HG03558 (cell line): ENCODE measurements at regions not wholly inside any gene's neighbourhood (a gene's known extent, or its start where the extent isn't known, plus 50 kb on each side); places are given as distances from the start of the nearest gene placed in this dataset.

ENCODE experiments used
- ATAC-seq: cut with Tn5 transposase; IDR thresholded peaks from one replicate; pipeline ENCODE4 v1.9.1; 2021; ENCODE audit warnings: moderate number of reproducible peaks; ENCODE audit not compliant: unreplicated experiment; ENCODE audit errors: extremely low read depth

DNA sequence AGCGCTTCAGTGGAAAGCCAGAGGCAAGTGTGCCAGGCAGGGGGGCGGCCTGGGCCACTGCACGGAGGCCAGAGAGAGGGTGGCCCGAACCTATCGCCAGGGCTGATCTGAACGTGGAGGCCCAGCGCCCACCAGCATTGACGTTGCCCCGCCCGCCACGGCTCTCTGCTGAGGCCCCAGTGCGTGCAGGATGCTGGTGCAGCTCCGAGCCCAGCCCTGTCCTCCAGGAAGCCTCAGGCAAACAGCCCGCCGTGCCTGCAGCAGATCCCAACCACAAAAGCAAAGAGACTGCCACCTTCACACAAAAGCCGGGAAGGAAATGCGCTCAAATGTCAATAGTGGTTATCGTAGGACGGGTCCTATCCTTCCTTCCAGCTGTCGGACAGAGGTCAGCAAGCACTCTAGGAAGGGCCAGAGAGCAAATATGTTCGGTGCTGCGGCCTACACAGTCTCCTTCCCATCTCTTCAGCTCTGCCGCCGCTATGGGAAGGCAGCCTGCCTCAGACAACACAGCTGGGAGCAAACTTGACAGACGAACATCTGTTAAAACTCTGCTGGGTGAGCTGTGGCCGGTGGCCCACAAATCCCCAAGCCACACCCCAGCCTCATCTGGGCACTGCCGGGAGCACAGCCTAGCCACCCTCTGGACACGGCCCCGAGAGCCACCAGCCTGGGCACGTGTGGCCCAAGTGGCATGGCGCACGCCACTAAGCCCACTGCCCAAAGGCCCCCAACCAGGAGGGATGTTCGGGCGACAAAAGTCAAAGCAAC, 146.2 kb downstream of the CRYBB2 start:
- no peak for ATAC-seq

DNA sequence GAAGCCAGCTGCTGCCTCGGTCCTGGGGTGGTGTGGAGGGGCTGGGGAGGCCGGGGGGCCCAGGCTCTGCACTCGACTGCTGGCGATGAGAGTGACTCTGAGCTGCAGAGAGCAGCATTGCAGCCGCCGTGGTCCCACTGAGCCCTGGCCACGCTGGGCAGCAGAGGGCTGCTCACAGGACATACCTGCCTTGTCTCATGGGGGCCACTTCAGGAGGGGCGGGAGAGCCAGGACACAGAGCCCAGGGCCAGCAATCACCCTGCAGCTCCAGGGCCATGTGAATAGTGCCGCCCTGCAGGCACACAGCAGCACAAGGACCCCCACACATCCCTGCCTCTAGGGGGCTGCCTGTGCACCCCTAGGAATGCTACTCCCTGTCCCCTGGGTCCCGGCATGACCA, 147.0 kb downstream of the CRYBB2 start:
- ATAC-seq: no peak

- ATAC-seq: no peak
These were observed 147.5 kb downstream of the CRYBB2 start for GRCh38 chr22:25366876-25367466.

- no peak for ATAC-seq
These were observed 148.3 kb downstream of the CRYBB2 start for GRCh38 chr22:25367756-25368155.

- no peak for ATAC-seq
These were observed 148.8 kb downstream of the CRYBB2 start for GRCh38 chr22:25368271-25368670.

DNA sequence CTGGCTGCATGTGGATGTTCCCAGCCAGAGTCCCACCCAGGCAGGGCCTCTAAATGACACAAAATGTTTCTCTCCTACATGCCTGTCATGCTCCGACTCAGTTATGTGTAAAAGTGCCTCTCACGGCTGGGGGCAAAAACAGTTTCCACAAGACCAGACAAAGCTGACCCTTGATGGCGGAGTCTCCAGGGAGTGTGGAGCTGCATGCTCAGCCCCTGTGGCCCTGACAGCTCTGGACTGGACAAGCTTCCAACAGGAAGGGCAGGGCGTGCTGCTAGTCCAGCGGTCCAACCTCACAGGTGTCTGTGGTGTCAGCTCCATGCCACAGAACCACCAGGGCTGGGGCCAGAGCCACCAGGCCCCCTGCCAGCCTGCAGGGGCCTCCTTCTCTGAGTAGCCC, 149.6 kb downstream of the CRYBB2 start:
- ATAC-seq: no peak

GRCh38 chr22:25370322-25370721, 150.9 kb downstream of the CRYBB2 start:
- no peak for ATAC-seq

DNA sequence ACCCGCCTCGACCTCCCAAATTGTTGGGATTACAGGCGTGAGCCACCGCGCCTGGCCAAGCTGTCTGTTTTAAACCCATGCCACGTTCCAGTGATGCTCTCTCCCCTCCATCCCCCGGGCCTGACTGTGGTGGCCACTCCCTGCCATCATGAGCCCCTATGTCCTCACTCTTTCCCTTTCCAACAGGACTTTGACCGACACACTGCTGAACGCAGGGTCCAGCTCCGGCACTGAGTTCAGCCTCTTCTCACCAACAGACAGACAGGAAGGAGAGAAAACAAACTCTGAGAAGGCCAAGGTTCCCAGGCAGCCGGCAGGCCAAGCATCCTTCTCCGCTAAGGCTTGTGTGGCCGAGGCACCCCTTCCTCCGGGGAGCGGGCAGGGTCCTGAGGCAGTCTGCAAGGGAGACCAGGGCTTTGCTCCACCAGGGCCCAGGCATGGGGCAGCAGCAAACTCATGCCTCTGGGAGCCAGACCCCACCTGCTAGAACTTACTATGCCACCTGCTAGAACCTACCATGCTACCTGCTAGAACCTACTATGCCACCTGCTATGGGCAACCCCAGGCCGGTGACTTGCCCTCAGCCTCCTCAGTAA, 152.7 kb downstream of the CRYBB2 start:
- no peak for ATAC-seq

- no peak for ATAC-seq
These were observed 154.5 kb downstream of the CRYBB2 start for GRCh38 chr22:25373961-25374360.

DNA sequence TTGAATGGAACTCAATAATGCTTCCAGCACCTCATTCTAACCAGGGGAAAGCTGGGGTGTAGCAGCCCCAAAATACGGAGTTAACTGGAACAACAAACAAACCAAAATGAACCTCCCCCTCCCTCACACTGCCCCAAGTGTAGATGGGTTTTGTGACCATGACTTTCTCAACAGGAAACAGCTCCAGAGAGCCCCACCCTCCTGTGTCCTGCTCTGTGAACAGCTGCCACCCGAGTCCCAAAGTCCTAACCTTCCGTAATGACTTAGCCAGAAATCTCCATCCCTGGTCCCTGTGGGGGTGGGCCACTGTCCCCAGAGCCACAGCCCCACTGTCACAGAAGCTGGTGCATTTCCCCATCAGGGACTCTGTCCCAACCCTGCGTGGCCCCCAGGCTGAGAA, 155.4 kb downstream of the CRYBB2 start:
- no peak for ATAC-seq

DNA sequence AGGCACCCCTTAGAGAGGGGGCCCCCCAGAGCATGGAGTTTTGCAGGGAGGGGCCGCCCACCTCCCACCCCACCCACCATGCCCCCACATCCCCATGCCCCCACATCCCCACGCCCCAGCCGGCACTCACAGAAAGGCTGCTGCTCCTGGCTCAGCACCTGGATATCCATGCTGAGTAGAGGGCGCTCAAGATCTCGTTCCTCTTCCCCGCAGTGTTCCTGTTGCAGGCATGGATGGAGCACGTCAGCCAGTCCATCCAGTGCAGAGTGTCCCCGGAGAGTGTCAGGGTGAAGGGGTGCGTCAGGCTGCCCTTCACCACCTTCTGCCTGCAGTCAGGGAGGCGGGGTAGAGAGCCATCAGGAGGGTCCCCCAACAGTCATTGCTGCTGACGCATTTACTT, 156.2 kb downstream of the CRYBB2 start:
- no peak for ATAC-seq

DNA sequence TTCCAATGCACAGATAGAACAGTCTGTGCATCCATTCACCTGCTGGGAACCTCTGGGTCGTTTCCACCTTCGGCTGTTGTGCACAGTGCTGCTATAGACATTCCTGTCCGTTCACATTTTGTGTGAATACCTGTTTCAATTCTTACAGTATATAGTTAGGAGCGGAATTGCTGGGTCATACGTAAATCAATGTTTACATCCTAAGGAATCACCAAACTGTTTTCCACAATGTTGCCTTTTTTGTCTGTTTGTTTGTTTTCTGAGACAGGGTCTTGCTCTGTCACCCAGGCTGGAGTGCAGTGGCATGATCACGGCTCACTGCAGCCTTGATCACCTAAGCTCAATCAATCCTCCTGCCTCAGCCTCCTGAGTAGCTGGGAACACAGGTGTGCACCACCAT, 158.3 kb downstream of the CRYBB2 start:
- no peak for ATAC-seq

GRCh38 chr22:25380122-25380747, 160.8 kb downstream of the CRYBB2 start:
- ATAC-seq: no peak

DNA sequence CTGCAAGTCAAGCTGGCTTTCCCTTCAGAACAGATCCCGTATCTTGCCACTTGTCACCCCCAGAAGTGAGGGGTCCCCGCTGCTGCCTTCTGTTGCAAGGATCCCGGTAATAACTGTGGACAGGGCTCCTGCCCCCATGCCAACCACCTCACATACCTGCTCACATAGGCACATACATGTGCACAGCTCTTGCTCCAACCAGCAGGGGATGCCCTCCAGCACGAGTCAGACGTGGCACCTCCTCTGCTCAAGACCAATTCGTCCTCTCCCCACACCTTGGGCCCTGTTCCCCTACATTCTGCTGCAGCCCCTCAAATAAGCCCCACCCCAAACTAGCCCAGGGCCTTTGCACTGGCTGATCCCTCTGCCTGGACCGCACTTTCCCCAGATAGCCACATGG, 163.3 kb downstream of the CRYBB2 start:
- ATAC-seq: no peak

GRCh38 chr22:25383278-25383820, 163.9 kb downstream of the CRYBB2 start:
- no peak for ATAC-seq

DNA sequence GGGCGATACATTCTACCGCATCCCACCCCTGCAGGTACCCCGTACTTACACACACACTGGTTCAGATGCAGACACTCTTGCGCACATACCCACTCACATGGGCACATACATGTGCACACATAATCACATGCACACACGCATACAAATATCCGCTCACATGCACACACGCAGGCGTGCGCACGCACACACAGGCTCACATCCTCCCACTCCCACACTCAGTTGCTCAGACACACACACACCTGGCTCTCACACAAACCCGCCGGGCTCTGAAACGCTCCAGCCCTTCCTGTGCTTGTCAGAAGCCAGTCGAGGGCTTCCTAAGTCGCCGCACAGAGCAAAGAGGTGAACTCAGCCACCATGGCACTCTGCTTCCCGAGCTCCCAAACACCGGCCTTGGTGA, 164.5 kb downstream of the CRYBB2 start:
- no peak for ATAC-seq

GRCh38 chr22:25386538-25386884, 167.1 kb downstream of the CRYBB2 start:
- ATAC-seq: no peak

DNA sequence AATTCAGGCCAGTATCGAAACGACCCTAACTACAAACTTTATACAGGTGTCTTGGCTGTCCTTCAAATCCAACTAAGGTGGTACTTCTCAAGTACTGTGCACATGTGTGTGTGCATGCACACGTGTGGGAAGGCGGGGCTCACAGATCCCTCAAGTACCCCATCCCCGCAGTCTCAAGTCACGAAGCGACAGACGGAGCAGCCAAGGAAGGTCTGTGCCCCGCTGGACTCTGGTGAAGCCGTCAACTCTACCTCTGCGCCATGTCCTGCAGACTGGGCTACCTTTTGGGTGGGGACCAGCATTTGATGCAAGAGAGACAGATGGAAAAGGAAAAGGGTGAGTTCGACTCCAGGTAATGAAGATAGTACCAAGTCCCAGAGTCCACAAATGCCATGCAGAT, 169.0 kb downstream of the CRYBB2 start:
- ATAC-seq: no peak

- no peak for ATAC-seq
These were observed 169.6 kb downstream of the CRYBB2 start for GRCh38 chr22:25388866-25389540.

GRCh38 chr22:25389541-25389919, 170.1 kb downstream of the CRYBB2 start:
- ATAC-seq: no peak
